Adrenal gland (tissue), 9 donors: ENCODE measurements at regions not wholly inside any gene's neighbourhood (a gene's known extent, or its start where the extent isn't known, plus 50 kb on each side); places are given as distances from the start of the nearest gene placed in this dataset.

Experiments used
- DNase-seq, 7 donors: peaks; one replicate each; pipeline ENCODE4 v3.0.0-alpha.2; 2019 to 2020
- H3K27ac ChIP-seq, 5 donors: fragments of 200-600 bp; sonication (generic) in 4 of 5; 1 replicate in 3 of 5; 2 replicates in 2 of 5; pipeline versions ENCODE4 v1.5.1 to v1.8.0; 2016 to 2020; ENCODE audit warnings: mild to moderate bottlenecking in 1 of 5
- H3K27me3 ChIP-seq: fragments of 200-600 bp; 2 replicates; pipeline ENCODE4 v1.8.0; 2021
- H3K36me3 ChIP-seq, 2 donors: fragments of 200-600 bp; replicated peaks in 1 of 2; 1 replicate in 1 of 2; 2 replicates in 1 of 2; pipeline versions ENCODE4 v1.5.1 to v1.8.0; 2018 to 2022
- H3K4me1 ChIP-seq, 2 donors: fragments of 200-600 bp; replicated peaks in 1 of 2; 1 replicate in 1 of 2; 2 replicates in 1 of 2; pipeline versions ENCODE4 v1.5.1 to v1.8.0; 2018 to 2021
- H3K4me3 ChIP-seq, 4 donors: fragments of 200-600 bp; sonication (generic) in 3 of 4; one replicate each; pipeline ENCODE4 v1.5.1; 2016 to 2018
- H3K9me3 ChIP-seq, 3 donors: fragments of 200-600 bp; sonication (generic) in 1 of 3; replicated peaks in 1 of 3; 1 replicate in 2 of 3; 2 replicates in 1 of 3; pipeline versions ENCODE4 v1.5.1 to v1.8.0; 2016 to 2021
- POLR2A ChIP-seq, 2 donors: fragments of 450-650 bp; IDR thresholded peaks; one replicate each; pipeline ENCODE4 v1.6.1; 2017; ENCODE audit warnings: antibody characterized with exemption in 2 of 2, mild to moderate bottlenecking in 2 of 2, moderate library complexity in 1 of 2
- WGBS, 4 donors: extraction: QIAGEN DNeasy Blood & Tissue Kit in 2 of 4; methylation state at CpG; one replicate each; pipeline versions ENCODE4 v1.1.5 to v1.1.7; 2013 to 2017; 5-methylcytosine and 5-hydroxymethylcytosine counted together
- intact Hi-C, 2 donors: fragments of 100-400 bp; cut with DNase I; formaldehyde crosslinking; loops; one replicate each; pipeline versions ENCODE4 v1.14.1 to v1.15.0; 2022 to 2023
- TF ChIP-seq, protein P1 (sequence below), 6 experiments: fragments of 450-650 bp in 4 of 6; fragments of 200-600 bp in 2 of 6; sonication (generic) in 1 of 6; IDR thresholded peaks; 1 replicate in 5 of 6; 2 replicates in 1 of 6; pipeline versions ENCODE4 v1.5.1 to v1.8.0; 2016 to 2021; ENCODE audit warnings: antibody characterized with exemption in 6 of 6, mild to moderate bottlenecking in 2 of 6, moderate library complexity in 1 of 6
- donor health status: healthy with polysubstance abuse.
- donor health status: Bipolar disorder and iron deficiency.
- donor health status: DM: yes; HTN: yes; CAD: no.
- donor health status: DM: no; HTN: no; CAD: no.
- donor health status: DM: no; HTN: no; CAD: no.

DNA sequence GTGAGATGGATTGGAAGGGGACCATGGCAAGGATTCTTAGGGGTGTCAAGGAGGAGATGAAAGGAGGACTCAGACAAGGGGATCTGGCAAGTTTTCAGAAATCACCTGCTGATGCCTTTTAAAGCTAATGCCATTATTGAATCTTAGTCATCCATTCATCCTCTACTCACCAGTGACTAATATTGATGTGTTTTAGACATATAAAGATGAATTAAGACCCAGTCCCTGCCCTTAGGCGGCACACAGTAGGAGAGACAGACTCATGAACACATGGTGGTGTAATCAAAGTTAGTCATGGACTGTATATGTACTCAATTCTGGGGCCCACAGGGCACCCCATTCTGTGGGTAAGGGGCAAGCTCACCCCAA, 56.5 kb upstream of the ATL2 start:
- Histone ChIP-seq H3K4me3 (no peak overlapping the region), H3K36me3 (no peaks in the 10 kb centered on the region), H3K27me3 (no peaks in the 10 kb centered on the region), H3K4me1 (peaks cover 0 to 6% of the 10 kb centered on the region in 2 donors), H3K9me3 (no peaks in the 10 kb centered on the region), H3K27ac (no peak overlapping the region)
- no peak for DNase-seq
- TF ChIP-seq POLR2A (IDR thresholded peaks at IDR 0.05): no peak
- TF ChIP-seq, protein P1, sequence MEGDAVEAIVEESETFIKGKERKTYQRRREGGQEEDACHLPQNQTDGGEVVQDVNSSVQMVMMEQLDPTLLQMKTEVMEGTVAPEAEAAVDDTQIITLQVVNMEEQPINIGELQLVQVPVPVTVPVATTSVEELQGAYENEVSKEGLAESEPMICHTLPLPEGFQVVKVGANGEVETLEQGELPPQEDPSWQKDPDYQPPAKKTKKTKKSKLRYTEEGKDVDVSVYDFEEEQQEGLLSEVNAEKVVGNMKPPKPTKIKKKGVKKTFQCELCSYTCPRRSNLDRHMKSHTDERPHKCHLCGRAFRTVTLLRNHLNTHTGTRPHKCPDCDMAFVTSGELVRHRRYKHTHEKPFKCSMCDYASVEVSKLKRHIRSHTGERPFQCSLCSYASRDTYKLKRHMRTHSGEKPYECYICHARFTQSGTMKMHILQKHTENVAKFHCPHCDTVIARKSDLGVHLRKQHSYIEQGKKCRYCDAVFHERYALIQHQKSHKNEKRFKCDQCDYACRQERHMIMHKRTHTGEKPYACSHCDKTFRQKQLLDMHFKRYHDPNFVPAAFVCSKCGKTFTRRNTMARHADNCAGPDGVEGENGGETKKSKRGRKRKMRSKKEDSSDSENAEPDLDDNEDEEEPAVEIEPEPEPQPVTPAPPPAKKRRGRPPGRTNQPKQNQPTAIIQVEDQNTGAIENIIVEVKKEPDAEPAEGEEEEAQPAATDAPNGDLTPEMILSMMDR (IDR thresholded peaks at IDR 0.05): no peak
- 81 to 95% (median 92%) methylated on average over 1 of the region's 1 CpG for WGBS, 4 donors
- intact Hi-C loops: no loop called here

DNA sequence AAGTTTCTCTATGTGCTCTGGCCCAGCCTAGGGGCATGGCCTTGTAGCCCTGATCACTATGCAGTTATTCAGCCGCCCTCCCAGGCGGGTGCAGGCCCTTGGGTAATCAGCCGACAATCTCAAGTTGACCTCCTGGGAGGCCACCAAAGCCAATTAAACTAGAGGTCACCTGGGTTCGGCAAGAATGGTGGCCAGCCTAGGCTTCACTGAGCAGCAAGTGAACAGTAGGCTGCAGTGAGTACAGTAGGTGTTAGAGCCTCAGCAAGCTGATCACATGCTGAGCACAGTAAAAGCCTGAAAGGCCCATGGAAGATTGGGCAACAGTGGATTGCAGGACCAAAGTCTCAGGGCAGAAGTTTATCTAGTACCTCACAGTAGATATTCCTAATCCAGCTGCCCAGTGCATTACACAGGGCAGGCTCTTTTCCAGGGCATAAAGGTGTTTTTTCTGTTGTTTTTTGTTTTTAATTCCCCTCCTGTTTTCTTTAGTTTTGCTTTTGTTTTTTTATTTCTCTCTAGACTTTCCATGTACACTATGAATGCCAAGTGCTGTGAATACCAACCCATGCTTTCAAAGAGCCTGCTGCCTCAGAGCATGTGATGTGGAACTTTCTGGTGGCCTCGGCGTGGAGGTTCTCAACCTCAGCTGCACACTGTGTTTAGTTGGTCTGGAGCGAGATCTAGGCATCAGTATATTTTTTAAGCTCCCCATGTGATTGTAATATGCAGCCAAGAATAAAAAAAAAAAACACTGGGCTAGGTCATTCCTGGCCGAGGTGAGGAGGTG, 55.9 kb upstream of the ATL2 start:
- no peaks in the 10 kb centered on the region for H3K27me3 ChIP-seq
- intact Hi-C loops: no loop called here
- DNase-seq: peak in 6 of 7 donors; percentile 35 to 56 (median 48)
- no peak for TF ChIP-seq POLR2A (IDR thresholded peaks at IDR 0.05)
- H3K27ac ChIP-seq: peak overlapping the region in 2 of 5 donors; percentile 13 to 36
- no peaks in the 10 kb centered on the region for H3K36me3 ChIP-seq
- no peaks in the 10 kb centered on the region for H3K9me3 ChIP-seq
- H3K4me3 ChIP-seq: no peak overlapping the region
- peaks cover 0 to 5% of the 10 kb centered on the region in 2 donors for H3K4me1 ChIP-seq
- WGBS, 4 donors: 70 to 75% (median 74%) methylated on average over 6 to 8 of the region's 8 CpGs

DNA sequence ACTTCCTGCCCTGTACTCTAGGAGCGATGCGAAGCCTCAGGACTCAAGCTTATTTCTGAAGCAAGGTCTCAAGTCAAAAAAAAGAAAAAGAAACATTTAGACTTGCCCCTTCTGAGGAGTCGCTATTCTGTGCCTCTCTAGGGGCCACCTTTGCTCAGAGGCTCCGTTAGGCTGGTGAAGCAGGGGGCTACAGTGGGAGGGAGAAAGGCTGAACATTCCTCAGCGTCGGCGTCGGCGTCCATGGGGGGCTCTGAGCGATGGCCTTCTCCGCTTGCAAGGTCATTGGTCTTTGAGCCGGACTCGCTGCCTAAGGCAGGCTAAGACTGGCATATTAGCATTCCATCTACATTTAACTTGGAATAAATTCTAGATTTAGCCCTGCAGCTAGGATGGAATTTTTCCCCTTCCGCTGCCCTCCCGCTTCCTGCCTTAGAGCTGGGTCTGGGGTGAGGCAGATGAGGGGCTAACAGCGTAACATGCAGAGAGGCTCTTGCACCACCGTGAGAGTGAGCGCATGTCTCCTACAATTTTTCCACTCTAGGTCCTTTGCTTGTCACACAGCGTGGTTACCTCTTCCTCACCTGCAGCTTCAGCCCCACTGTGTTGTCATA, 53.6 kb upstream of the ATL2 start:
- DNase-seq: no peak
- Histone ChIP-seq H3K36me3 (no peaks in the 10 kb centered on the region), H3K27me3 (no peaks in the 10 kb centered on the region), H3K4me1 (peaks cover 0 to 11% of the 10 kb centered on the region in 2 donors), H3K4me3 (no peak overlapping the region), H3K9me3 (no peaks in the 10 kb centered on the region), H3K27ac (no peak overlapping the region)
- TF ChIP-seq POLR2A (IDR thresholded peaks at IDR 0.05): no peak
- TF ChIP-seq, protein P1 (IDR thresholded peaks at IDR 0.05): no peak
- intact Hi-C loops: no loop called here
- 79 to 82% (median 80%) methylated on average over 17 to 19 of the region's 19 CpGs for WGBS, 4 donors

GRCh38 chr2:38430196-38430595, 53.1 kb upstream of the ATL2 start:
- 85 to 96% (median 91%) methylated on average over 7 of the region's 7 CpGs for WGBS, 4 donors
- Histone ChIP-seq H3K9me3 (no peaks in the 10 kb centered on the region), H3K4me3 (no peak overlapping the region), H3K27me3 (no peaks in the 10 kb centered on the region), H3K36me3 (no peaks in the 10 kb centered on the region), H3K4me1 (peaks cover 0 to 11% of the 10 kb centered on the region in 2 donors), H3K27ac (no peak overlapping the region)
- DNase-seq: no peak
- intact Hi-C loops: no loop called here
- no peak for TF ChIP-seq POLR2A (IDR thresholded peaks at IDR 0.05)
- TF ChIP-seq, protein P1 (IDR thresholded peaks at IDR 0.05): no peak
